ENCODE measurements at regions not wholly inside any gene's neighbourhood (a gene's known extent, or its start where the extent isn't known, plus 50 kb on each side); places are given as distances from the start of the nearest gene placed in this dataset.

DNA sequence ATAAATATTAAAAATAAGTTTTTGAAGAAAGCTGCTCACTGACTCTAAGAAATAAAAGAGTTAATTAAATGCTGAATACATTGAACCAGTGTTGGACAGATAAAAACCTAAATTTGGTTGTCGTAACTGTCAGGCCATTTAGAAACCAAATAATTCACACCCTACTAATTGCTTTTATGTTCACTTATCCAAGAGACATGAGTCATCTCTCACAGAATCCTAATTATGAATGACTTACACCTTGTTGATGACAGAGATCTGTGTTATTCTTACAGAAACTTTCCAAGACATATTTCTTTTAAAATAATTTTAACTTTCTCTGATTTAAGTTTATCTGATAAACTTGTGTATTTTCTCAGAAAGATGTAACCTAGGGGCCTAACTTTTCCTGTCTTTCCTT, 250.7 kb downstream of the IKZF2 start:
- Histone ChIP-seq H4K20me1 (ENCODE audit: insufficient read depth, low read length) (no peaks in the 10 kb centered on the region), H3K9ac (ENCODE audit: low read length) (no peak overlapping the region), H3K36me3 (ENCODE audit: insufficient read depth, low read length) (no peaks in the 10 kb centered on the region), H3K27ac (ENCODE audit: low read depth, low read length) (no peak overlapping the region), H3K79me2 (ENCODE audit: insufficient read depth, low read length) (no peaks in the 10 kb centered on the region), H3K9me3 (ENCODE audit: insufficient read depth, low read depth, low read length) (no peaks in the 10 kb centered on the region), H2AFZ (ENCODE audit: low read depth, low read length) (no peak overlapping the region), H3K27me3 (ENCODE audit: insufficient read depth, low read length) (peaks cover 2% of the 10 kb centered on the region), H3K4me2 (ENCODE audit: low read length) (no peak overlapping the region), H3K4me3 (ENCODE audit: insufficient read depth, low read depth, low read length) (no peak overlapping the region), H3K4me1 (ENCODE audit: insufficient read depth, low read length) (no peaks in the 10 kb centered on the region)
- Mint-ChIP-seq H3K27me3 (ENCODE audit: low read depth, unreplicated experiment) (no peaks in the 10 kb centered on the region), H3K4me3 (ENCODE audit: unreplicated experiment) (no peak overlapping the region), H3K36me3 (ENCODE audit: low read depth, unreplicated experiment) (no peaks in the 10 kb centered on the region), H3K4me1 (ENCODE audit: low read depth, unreplicated experiment) (no peaks in the 10 kb centered on the region), H3K9me3 (ENCODE audit: unreplicated experiment) (no peaks in the 10 kb centered on the region), H3K27ac (ENCODE audit: unreplicated experiment) (no peak overlapping the region)
- DNase-seq (ENCODE audit: low read depth) (no peak), FAIRE-seq (no peak)
- TF ChIP-seq, protein P1, sequence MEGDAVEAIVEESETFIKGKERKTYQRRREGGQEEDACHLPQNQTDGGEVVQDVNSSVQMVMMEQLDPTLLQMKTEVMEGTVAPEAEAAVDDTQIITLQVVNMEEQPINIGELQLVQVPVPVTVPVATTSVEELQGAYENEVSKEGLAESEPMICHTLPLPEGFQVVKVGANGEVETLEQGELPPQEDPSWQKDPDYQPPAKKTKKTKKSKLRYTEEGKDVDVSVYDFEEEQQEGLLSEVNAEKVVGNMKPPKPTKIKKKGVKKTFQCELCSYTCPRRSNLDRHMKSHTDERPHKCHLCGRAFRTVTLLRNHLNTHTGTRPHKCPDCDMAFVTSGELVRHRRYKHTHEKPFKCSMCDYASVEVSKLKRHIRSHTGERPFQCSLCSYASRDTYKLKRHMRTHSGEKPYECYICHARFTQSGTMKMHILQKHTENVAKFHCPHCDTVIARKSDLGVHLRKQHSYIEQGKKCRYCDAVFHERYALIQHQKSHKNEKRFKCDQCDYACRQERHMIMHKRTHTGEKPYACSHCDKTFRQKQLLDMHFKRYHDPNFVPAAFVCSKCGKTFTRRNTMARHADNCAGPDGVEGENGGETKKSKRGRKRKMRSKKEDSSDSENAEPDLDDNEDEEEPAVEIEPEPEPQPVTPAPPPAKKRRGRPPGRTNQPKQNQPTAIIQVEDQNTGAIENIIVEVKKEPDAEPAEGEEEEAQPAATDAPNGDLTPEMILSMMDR (IDR thresholded peaks at IDR 0.05; ENCODE audit: insufficient read depth, low read depth, low read length), result no peak
- TF ChIP-seq EZH2 (IDR thresholded peaks at IDR 0.05; ENCODE audit: insufficient read depth, low read length), result no peak

DNA sequence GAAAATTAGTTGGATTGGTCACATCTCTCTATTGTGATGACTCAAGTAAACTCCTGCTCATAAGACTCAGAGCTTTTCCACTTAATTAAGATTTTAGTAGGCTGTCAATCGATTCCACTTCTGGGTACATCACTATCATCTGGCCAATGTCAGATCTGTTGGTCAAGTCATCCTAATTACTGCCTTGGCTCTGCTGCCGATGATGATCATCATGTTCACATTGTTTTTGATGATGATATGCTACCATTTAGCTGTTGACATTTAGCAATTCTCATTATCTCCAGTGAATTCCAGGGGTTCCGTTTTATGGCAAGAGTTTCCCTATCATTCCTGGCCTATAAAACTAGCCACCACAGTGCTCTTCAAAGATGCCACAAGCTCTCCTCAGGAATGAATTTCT, 253.4 kb downstream of the IKZF2 start:
- no peaks in the 10 kb centered on the region for H3K36me3 ChIP-seq (ENCODE audit: insufficient read depth, low read length)
- H3K9ac ChIP-seq (ENCODE audit: low read length), result no peak overlapping the region
- H3K4me2 ChIP-seq (ENCODE audit: low read length), result no peak overlapping the region
- no peaks in the 10 kb centered on the region for H3K79me2 ChIP-seq (ENCODE audit: insufficient read depth, low read length)
- Mint-ChIP-seq H3K27me3 (ENCODE audit: low read depth, unreplicated experiment) (no peaks in the 10 kb centered on the region), H3K36me3 (ENCODE audit: low read depth, unreplicated experiment) (no peaks in the 10 kb centered on the region), H3K4me1 (ENCODE audit: low read depth, unreplicated experiment) (no peaks in the 10 kb centered on the region), H3K9me3 (ENCODE audit: unreplicated experiment) (no peaks in the 10 kb centered on the region), H3K4me3 (ENCODE audit: unreplicated experiment) (no peak overlapping the region), H3K27ac (ENCODE audit: unreplicated experiment) (no peak overlapping the region)
- no peak overlapping the region for H2AFZ ChIP-seq (ENCODE audit: low read depth, low read length)
- no peaks in the 10 kb centered on the region for H4K20me1 ChIP-seq (ENCODE audit: insufficient read depth, low read length)
- no peaks in the 10 kb centered on the region for H3K4me1 ChIP-seq (ENCODE audit: insufficient read depth, low read length)
- no peak for DNase-seq (ENCODE audit: low read depth)
- H3K9me3 ChIP-seq (ENCODE audit: insufficient read depth, low read depth, low read length), result no peaks in the 10 kb centered on the region
- no peak for FAIRE-seq
- TF ChIP-seq EZH2 (IDR thresholded peaks at IDR 0.05; ENCODE audit: insufficient read depth, low read length), result no peak
- TF ChIP-seq, protein P1 (IDR thresholded peaks at IDR 0.05; ENCODE audit: insufficient read depth, low read depth, low read length), result no peak
- H3K27me3 ChIP-seq (ENCODE audit: insufficient read depth, low read length), result peaks cover 2% of the 10 kb centered on the region
- no peak overlapping the region for H3K4me3 ChIP-seq (ENCODE audit: insufficient read depth, low read depth, low read length)
- no peak overlapping the region for H3K27ac ChIP-seq (ENCODE audit: low read depth, low read length)

DNA sequence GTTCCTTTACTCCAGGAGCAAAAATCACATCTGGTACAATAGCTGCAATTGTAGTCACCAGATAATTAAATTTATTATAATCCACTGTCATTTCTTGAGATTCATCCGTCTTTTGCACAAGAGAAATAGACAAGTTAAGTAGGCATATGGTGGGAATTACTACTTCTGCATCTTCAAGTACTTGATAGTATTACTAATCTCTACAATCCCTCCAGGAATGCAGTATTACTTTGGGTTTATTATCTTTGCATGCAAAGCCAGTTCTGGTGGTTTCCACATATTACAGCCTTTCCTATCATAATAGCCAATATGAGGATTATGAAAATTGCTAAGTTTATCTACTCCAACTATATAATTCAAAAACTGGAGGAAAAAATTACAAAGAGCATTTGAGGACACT, 254.1 kb downstream of the IKZF2 start:
- no peak overlapping the region for H3K27ac ChIP-seq (ENCODE audit: low read depth, low read length)
- H3K4me2 ChIP-seq (ENCODE audit: low read length), result no peak overlapping the region
- no peak overlapping the region for H3K9ac ChIP-seq (ENCODE audit: low read length)
- no peaks in the 10 kb centered on the region for H4K20me1 ChIP-seq (ENCODE audit: insufficient read depth, low read length)
- Mint-ChIP-seq H3K9me3 (ENCODE audit: unreplicated experiment) (no peaks in the 10 kb centered on the region), H3K36me3 (ENCODE audit: low read depth, unreplicated experiment) (no peaks in the 10 kb centered on the region), H3K4me3 (ENCODE audit: unreplicated experiment) (no peak overlapping the region), H3K4me1 (ENCODE audit: low read depth, unreplicated experiment) (no peaks in the 10 kb centered on the region), H3K27ac (ENCODE audit: unreplicated experiment) (no peak overlapping the region), H3K27me3 (ENCODE audit: low read depth, unreplicated experiment) (no peaks in the 10 kb centered on the region)
- DNase-seq (ENCODE audit: low read depth), result peak; percentile 23
- no peaks in the 10 kb centered on the region for H3K79me2 ChIP-seq (ENCODE audit: insufficient read depth, low read length)
- H2AFZ ChIP-seq (ENCODE audit: low read depth, low read length), result no peak overlapping the region
- no peaks in the 10 kb centered on the region for H3K36me3 ChIP-seq (ENCODE audit: insufficient read depth, low read length)
- H3K27me3 ChIP-seq (ENCODE audit: insufficient read depth, low read length), result peaks cover 2% of the 10 kb centered on the region
- no peak for TF ChIP-seq EZH2 (IDR thresholded peaks at IDR 0.05; ENCODE audit: insufficient read depth, low read length)
- no peaks in the 10 kb centered on the region for H3K4me1 ChIP-seq (ENCODE audit: insufficient read depth, low read length)
- H3K9me3 ChIP-seq (ENCODE audit: insufficient read depth, low read depth, low read length), result no peaks in the 10 kb centered on the region
- FAIRE-seq, result no peak
- no peak overlapping the region for H3K4me3 ChIP-seq (ENCODE audit: insufficient read depth, low read depth, low read length)
